GM10266 (cell line): ENCODE measurements at regions not wholly inside any gene's neighbourhood (a gene's known extent, or its start where the extent isn't known, plus 50 kb on each side); places are given as distances from the start of the nearest gene placed in this dataset.

Experiments
- DNase-seq: peaks from one replicate; pipeline ENCODE4 v3.0.0; 2012; ENCODE audit errors: extremely low spot score
- TF ChIP-seq, protein P1 (sequence below): IDR thresholded peaks from 2 replicates; pipeline ENCODE4 v1.5.1; 2012; ENCODE audit warnings: mild to moderate bottlenecking, low read depth; ENCODE audit not compliant: control insufficient read depth, insufficient read depth; ENCODE audit errors: missing control alignments

DNA sequence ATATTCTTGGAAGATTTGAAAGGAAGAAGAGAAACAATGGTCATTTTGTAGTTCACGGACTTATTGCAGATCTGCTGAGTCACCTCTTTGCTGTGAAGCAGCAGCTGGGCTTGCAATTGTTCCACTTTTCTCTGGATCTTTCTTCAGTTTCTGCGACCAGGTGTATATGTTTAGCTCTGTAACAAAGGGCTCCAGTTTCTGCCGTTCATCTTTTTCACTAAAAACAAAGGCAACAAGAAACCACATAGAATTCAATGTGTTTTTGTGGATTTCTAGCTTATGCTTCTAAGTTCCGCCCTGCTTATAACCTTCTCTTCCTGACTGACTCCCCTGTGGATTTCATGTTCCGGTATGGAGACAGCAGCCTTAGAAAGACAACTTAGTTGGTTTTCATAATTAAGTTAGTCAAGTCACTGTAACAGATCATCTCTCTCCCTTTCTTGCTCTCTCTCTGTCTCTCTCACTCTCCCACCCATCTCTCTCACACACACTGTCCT, 121.6 kb upstream of the EPHA5 start:
- TF ChIP-seq, protein P1, sequence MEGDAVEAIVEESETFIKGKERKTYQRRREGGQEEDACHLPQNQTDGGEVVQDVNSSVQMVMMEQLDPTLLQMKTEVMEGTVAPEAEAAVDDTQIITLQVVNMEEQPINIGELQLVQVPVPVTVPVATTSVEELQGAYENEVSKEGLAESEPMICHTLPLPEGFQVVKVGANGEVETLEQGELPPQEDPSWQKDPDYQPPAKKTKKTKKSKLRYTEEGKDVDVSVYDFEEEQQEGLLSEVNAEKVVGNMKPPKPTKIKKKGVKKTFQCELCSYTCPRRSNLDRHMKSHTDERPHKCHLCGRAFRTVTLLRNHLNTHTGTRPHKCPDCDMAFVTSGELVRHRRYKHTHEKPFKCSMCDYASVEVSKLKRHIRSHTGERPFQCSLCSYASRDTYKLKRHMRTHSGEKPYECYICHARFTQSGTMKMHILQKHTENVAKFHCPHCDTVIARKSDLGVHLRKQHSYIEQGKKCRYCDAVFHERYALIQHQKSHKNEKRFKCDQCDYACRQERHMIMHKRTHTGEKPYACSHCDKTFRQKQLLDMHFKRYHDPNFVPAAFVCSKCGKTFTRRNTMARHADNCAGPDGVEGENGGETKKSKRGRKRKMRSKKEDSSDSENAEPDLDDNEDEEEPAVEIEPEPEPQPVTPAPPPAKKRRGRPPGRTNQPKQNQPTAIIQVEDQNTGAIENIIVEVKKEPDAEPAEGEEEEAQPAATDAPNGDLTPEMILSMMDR, result no peak
- no peak for DNase-seq

DNA sequence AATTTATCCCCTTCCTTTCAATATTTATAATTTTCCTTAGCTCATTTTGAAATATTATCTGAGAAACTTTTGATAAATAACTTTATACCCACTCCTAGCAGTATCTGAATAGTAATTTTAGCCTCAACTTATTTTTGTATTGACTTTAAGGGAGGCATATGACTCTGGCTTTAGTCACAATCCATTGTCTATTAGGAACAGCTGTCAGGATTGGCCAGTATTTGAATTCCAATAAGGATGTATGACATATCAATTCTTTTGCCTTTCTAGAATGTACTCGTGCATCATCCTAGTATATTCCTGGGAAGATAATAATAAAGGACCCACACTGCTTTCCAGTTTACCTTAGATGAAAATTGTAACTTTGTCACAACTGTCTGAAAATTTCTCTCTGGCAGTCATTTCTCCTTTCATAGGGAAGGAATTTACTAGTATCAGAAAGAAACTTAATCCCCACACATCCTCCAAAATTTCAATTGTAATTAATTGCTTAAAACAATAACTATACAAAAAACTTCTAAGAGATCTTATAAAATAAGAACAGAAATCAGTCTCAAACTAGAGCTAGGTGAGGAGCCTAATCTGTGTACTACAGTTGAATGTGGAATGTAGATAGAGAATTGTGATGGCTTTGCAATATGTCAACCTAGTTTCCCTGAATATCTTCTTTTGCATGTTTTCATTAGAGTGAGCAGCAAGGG, 121.0 kb upstream of the EPHA5 start:
- TF ChIP-seq, protein P1, result no peak
- no peak for DNase-seq

DNA sequence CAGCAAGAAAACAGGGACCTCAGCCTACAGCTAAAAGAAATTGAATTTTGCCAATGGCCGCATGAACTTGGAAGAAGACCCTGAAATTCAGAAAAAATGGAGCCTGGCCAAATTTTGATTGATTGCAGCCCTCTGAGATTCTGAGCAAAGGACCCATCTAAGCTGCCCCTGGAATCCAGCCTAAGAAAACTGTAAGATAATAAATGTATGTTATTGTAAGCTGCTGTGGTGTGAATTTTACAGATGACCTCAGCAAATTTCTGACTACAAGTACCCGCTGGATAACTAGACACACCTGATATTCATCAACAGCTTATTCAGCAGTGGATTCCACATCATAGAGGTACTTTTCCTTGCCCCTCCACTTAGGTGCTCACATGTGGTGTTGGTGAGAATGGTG, 119.5 kb upstream of the EPHA5 start:
- TF ChIP-seq, protein P1, result no peak
- no peak for DNase-seq

DNA sequence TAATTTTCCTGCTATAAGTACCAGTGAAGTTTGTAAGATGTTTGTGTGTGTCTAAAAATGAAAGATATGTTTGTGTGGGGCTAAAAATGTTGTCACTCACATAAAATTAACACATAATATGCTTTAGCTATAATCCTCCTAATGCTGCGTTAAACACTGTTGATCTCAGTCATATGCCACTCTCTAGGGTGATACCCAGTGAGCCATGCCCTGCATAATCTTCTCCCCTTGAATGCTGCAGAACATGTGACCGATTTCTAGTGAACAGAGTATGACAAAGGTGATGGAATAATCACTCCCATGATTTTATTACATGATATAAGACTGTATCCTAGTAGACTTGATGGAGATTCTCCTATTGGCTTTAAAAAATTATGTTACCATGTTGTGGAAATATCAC, 119.1 kb upstream of the EPHA5 start:
- DNase-seq, result no peak
- TF ChIP-seq, protein P1, result no peak

DNA sequence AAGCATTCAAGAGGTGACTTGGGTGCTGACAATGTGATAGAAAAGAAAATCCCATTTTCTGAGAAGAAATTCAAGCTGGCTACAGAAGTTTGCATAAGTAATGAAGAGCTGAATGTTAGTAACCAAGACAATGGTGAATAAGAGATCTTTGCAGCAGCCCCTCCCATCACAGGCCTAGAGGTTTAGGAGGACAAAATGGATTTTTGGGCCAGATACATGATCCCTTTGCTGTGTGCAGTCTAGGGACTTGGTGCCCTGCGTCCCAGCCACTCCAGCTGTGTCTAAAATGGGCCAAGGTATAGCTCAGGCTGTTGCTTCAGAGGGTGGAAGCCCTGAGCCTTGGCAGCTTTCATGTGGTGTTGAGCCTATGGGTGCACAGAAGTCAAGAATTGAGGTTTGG, 107.0 kb upstream of the EPHA5 start:
- no peak for DNase-seq
- TF ChIP-seq, protein P1, result no peak

DNA sequence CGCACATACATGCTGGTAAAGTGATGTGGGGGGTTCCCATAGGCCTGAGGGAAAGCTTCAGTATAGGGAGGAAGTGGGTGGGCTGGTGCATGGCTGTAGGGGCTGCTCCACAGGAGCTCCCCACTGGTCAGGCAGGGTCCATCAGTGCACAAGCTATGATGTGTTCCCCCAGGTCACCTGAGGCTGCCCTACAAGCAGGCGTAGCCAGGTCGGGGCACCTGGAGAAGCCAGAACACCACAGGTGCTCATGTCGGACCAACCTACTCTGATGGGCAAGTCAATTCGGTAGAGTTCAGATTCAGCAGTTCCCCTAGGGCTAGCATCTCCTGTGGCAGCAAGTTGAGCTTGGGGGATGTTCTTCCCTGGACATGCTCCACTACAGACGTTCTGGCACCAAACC, 103.3 kb upstream of the EPHA5 start:
- no peak for DNase-seq
- TF ChIP-seq, protein P1, result no peak

DNA sequence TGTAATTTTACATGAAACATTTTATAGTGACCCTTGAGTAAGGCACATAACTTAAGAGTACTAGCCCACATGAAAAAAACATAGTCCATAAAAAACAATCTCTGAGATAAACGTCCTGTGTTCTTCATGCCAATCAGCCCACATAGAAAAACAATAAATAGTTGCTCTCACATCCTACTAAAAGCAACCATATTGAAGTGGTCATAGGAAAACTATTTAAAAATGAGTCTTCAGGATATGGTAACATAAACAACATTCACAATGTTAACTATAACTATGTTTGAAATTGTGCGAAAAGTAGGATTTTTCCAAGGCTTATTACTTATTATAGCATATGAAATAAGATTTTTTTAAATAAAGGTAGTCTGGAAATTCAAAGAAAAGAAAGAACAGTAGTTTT, 77.1 kb upstream of the EPHA5 start:
- DNase-seq, result no peak
- TF ChIP-seq, protein P1, result no peak
